GF-D8 (cell line): ENCODE measurements at regions not wholly inside any gene's neighbourhood (a gene's known extent, or its start where the extent isn't known, plus 50 kb on each side); places are given as distances from the start of the nearest gene placed in this dataset.
"Not testable (repeated sequence)": the region's sequence is repeated elsewhere in the genome, so short reads cannot be mapped to it uniquely, and the experiment has no call there.

ENCODE experiments used
- DNase-seq: peaks from one replicate; lab custom pipeline; 2025; lab: John Stamatoyannopoulos, UW

DNA sequence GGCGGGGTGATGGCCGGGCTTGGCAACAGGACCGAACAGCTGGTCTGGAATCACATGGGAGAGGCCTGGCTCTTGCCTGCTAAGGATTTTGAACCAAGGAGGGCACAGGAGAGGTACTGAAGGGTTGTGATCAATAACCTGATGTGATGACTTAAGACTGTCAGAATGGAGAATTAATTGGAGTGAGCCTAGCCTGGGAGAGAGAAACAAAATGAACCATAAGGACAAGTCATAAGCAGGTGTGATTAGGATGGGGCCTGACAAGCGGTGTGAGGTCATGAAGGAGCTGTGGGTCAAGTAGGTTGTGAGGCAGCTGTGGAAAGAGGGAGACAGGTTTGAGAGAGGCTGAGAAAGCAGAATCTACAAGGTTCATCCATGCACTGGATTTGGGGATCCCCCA lies 104.6 kb downstream of the MED10 start:
- DNase-seq, result no peak

- DNase-seq, result no peak
These were observed 105.1 kb downstream of the MED10 start for GRCh38 chr5:6273090-6273735.

DNA sequence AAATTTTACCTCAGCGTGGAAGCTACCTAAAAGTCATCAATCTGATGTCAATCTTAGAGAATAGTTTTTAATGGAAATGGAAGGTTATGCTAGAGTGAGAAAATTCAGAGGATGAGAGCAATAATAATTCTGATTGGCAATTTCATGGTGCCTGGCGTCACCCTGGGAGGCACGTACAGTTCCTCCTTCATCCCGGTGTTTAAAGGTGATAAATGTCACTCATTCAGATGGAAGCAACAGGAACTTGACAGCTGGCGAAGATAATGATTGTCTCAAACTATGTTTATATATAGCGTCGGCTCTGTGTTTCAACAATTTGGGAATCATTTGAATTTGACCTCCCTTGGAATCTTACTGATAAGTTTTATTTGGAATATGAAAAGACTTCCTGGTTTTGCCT lies 108.4 kb downstream of the MED10 start:
- no peak for DNase-seq

- DNase-seq, result no peak
These were observed 111.6 kb downstream of the MED10 start for GRCh38 chr5:6266671-6267197.

- no peak for DNase-seq
These were observed 114.0 kb downstream of the MED10 start for GRCh38 chr5:6264394-6264793.

- DNase-seq, result no peak
These were observed 115.5 kb downstream of the MED10 start for GRCh38 chr5:6262651-6263363.

- DNase-seq, result no peak
These were observed 116.7 kb downstream of the MED10 start for GRCh38 chr5:6261668-6262067.

DNA sequence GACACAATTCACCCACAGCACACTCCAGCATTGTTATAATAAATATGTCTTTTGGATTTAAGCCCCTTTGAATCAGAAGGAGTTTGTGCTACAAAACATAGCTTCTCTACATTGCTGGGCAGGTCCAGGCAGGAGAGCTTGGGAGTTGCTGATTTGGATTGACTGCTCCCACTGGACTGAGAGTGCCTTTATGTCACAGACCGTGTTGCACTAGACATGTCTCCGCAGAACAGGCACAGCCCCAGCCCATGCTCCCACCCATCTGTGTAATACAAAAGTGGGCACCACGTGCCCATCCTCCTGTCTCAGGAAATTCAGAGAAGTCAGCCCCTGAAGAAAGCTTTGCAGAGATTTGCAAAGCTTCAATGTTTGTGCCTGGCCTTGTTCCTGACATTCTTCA lies 117.1 kb downstream of the MED10 start:
- DNase-seq, result no peak

DNA sequence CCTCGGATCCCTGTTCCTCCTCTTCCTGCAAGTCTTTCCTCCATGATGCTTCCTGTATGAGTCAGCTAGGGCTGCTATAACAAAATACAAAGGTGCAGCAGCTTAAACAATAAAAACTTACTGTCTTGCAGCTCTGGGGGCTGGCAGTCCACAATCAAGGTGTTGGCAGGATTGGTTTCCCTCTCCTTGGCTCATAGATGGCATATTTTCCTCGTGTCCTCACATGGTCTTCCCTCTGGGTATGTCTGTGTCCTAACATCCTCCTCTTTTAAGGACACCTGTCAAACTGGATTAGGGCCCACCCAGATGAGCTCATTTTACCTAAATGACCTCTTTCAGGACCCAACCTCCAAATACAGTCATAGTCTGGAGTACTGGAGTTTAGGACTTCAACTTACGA lies 117.5 kb downstream of the MED10 start:
- DNase-seq, result no peak

GRCh38 chr5:6256901-6257300 lies 121.4 kb downstream of the MED10 start:
- DNase-seq, result no peak

- DNase-seq, result no peak
These were observed 122.4 kb downstream of the MED10 start for GRCh38 chr5:6255956-6256355.

- no peak for DNase-seq
These were observed 124.5 kb downstream of the MED10 start for GRCh38 chr5:6253846-6254245.

DNA sequence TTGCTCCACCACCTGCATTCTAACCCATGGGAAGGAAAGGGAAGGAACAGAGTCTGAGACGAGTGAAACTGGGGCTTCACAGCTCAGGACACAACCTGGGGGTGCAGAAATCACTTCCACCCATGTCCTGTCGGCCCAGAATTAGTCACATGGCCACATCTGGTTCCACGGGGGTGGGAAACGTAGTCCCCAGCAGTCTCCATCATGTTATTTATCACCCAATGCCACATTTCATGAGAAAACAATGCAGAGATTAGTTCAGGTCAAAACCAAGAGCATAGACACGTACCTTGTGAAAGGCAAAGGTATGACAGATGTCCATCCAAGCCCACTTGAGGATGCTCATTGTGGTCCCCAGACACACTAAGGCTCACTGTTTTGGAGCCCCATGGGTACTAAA lies 125.1 kb downstream of the MED10 start:
- no peak for DNase-seq

DNA sequence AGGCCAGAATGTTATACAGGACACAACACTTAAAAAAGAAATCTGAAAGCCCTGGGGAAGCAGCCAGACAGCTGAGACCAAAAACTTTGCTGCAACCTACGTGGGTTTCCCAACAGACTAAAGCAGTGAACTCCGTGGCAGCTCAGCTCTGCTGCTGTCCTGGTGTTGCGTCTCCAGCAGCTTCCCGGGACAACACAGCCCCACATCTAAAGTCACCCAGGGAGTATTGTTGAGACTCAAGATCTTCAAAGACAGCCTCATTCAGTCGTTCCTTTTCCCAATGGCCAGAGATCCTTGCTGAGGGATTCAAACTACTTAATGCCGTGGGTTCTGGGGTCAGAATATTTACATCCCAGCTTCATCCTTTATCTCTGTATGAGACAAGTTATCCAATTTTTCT lies 125.8 kb downstream of the MED10 start:
- DNase-seq, result no peak

DNA sequence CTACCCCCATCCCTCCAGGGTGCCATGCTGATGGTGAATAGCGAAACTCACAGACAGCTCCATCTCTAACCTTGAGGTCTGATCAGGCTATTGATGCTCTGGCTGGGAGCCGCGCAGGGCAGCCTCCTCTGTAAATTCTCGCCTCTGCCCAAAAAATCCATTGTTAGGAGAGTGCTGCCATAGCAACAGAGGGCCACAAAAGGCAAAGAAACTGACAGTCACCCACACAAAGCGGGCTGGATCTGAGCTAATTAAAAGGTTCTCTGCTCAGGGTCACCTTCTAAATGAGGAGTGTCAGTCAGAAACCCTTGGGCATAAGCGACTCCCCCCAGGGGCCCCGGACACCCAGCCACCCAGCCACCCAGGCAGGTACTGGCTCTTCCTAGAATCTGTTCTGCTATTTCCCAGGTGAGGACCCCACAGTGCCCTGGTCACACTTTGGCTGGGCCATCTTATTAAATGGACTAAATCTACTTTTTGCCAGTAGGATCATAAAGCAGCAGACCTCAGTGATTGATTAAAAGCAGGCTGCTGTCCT lies 126.7 kb downstream of the MED10 start:
- DNase-seq, result no peak

GRCh38 chr5:6250121-6250520 lies 128.2 kb downstream of the MED10 start:
- DNase-seq, result no peak

DNA sequence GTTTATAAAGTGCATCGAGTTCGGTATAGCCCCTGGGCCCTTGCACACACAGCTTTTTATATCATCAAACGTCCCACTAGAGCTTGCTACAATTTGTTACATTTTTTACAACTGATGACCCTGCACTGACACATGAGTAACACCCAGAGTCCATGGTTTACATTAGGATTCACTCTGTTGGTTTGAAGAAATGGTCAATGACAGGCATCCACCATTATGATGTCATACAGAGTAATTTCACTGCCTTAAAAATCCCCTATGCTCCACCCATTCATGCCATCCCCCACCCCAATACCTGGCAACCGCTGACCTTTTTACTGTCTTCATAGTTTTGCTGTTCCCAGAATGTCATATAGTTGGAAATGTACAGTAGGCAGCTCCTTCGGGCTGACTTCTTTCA lies 130.2 kb downstream of the MED10 start:
- DNase-seq, result no peak

GRCh38 chr5:6246820-6247437 lies 131.4 kb downstream of the MED10 start:
- DNase-seq, result no peak

- no peak for DNase-seq
These were observed 134.0 kb downstream of the MED10 start for GRCh38 chr5:6244339-6244714.

GRCh38 chr5:6243706-6244338 lies 134.5 kb downstream of the MED10 start:
- no peak for DNase-seq

GRCh38 chr5:6241056-6241455 lies 137.3 kb downstream of the MED10 start:
- DNase-seq, result not testable (repeated sequence)

DNA sequence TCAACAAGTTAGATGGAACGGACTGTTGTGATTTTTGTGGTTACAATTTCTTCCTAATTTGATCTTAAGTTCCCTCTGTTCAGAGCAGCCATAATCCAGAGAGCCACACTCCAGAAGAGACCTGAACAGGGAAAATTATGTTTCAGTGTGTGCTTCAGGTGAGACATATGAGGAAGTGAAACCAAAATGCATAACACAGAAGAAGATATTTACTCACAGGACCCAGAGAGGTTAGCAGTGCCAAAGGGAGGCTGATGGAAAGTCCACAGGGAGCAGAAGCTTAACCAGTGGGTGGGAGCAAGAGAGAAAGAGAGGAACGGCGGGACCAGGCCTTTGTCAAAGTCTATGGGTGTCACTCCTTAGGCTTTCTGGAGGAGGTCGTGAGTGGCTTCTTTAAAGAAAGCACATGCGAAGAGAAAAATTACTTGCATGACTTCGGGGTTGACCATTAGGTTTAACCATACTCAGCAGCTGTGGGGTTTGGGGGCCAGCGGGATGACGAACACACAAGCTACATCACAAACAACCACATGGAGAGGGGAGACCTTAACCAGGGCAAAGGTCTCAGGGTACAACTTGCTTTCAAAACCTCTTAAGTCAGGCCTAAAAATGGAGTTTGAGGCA lies 141.4 kb downstream of the MED10 start:
- no peak for DNase-seq
